Adrenal gland (tissue), 5 donors: ENCODE measurements at regions not wholly inside any gene's neighbourhood (a gene's known extent, or its start where the extent isn't known, plus 50 kb on each side); places are given as distances from the start of the nearest gene placed in this dataset.

Experiments
- POLR2A ChIP-seq, 2 donors: fragments of 450-650 bp; IDR thresholded peaks; one replicate each; pipeline ENCODE4 v1.6.1; 2017; ENCODE audit warnings: antibody characterized with exemption in 2 of 2, mild to moderate bottlenecking in 2 of 2, moderate library complexity in 1 of 2
- TF ChIP-seq, protein P1 (sequence below), 6 experiments: fragments of 450-650 bp in 4 of 6; fragments of 200-600 bp in 2 of 6; sonication (generic) in 1 of 6; IDR thresholded peaks; 1 replicate in 5 of 6; 2 replicates in 1 of 6; pipeline versions ENCODE4 v1.5.1 to v1.8.0; 2016 to 2021; ENCODE audit warnings: antibody characterized with exemption in 6 of 6, mild to moderate bottlenecking in 2 of 6, moderate library complexity in 1 of 6
- donor health status: DM: no; HTN: no; CAD: no.

DNA sequence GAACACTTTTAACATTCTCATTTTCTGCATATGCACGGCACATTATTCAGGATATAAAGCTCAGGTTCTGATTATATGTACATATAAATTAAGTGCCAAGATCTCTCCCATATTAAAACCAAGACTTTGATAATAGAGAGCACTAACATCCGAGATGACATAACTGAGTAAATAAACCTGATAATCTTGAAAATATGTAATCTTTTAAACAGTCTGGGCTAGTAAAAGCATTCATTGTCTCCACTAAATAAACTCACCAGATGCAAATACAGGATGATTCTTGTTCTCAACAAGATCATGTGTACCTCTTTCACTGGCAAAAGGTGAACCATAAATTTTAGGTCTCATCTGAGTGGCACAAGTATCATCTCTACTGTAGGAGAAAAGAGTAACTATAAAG is 942.2 kb downstream of the TRAM1L1 start:
- TF ChIP-seq POLR2A (IDR thresholded peaks at IDR 0.05) = no peak
- TF ChIP-seq, protein P1, sequence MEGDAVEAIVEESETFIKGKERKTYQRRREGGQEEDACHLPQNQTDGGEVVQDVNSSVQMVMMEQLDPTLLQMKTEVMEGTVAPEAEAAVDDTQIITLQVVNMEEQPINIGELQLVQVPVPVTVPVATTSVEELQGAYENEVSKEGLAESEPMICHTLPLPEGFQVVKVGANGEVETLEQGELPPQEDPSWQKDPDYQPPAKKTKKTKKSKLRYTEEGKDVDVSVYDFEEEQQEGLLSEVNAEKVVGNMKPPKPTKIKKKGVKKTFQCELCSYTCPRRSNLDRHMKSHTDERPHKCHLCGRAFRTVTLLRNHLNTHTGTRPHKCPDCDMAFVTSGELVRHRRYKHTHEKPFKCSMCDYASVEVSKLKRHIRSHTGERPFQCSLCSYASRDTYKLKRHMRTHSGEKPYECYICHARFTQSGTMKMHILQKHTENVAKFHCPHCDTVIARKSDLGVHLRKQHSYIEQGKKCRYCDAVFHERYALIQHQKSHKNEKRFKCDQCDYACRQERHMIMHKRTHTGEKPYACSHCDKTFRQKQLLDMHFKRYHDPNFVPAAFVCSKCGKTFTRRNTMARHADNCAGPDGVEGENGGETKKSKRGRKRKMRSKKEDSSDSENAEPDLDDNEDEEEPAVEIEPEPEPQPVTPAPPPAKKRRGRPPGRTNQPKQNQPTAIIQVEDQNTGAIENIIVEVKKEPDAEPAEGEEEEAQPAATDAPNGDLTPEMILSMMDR (IDR thresholded peaks at IDR 0.05) = no peak
